Neural progenitor cell (in vitro differentiated cells): ENCODE measurements at regions not wholly inside any gene's neighbourhood (a gene's known extent, or its start where the extent isn't known, plus 50 kb on each side); places are given as distances from the start of the nearest gene placed in this dataset.

Experiments used
- EZH2 ChIP-seq: fragments of 200-600 bp; sonication (generic); IDR thresholded peaks from 2 replicates; pipeline ENCODE4 v1.6.1; 2017; ENCODE audit warnings: antibody characterized with exemption, mild to moderate bottlenecking, moderate library complexity
- EZH2phosphoT487 ChIP-seq: fragments of 200-600 bp; sonication (generic); IDR thresholded peaks from 2 replicates; pipeline ENCODE4 v1.6.1; 2017; ENCODE audit warnings: antibody characterized with exemption
- TF ChIP-seq, protein P1 (sequence below): fragments of 200-600 bp; sonication (generic); IDR thresholded peaks from 2 replicates; pipeline ENCODE4 v1.5.1; 2017; ENCODE audit warnings: antibody characterized with exemption, mild to moderate bottlenecking

DNA sequence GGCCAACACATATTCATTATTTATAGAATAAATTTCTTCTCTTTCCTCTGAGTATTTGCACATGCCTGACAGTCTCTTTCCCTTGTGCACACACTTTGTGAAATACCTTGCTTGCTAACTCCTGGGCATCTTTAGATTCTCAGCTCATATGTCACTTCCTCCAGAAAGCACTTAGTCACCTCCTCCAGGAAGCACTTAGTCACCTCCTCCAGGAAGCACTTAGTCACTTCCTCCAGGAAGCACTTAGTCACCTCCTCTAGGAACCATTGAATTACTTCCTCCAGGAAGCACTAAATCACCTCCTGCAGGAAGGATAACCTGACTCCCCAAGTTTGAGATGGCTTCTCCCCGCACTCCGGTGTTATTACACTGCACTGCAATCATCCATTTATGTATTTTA is 462.5 kb upstream of the EEF2KMT start:
- TF ChIP-seq, protein P1, sequence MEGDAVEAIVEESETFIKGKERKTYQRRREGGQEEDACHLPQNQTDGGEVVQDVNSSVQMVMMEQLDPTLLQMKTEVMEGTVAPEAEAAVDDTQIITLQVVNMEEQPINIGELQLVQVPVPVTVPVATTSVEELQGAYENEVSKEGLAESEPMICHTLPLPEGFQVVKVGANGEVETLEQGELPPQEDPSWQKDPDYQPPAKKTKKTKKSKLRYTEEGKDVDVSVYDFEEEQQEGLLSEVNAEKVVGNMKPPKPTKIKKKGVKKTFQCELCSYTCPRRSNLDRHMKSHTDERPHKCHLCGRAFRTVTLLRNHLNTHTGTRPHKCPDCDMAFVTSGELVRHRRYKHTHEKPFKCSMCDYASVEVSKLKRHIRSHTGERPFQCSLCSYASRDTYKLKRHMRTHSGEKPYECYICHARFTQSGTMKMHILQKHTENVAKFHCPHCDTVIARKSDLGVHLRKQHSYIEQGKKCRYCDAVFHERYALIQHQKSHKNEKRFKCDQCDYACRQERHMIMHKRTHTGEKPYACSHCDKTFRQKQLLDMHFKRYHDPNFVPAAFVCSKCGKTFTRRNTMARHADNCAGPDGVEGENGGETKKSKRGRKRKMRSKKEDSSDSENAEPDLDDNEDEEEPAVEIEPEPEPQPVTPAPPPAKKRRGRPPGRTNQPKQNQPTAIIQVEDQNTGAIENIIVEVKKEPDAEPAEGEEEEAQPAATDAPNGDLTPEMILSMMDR, result no peak
- TF ChIP-seq EZH2phosphoT487 (no peak), EZH2 (no peak)
